GM19395 (cell line): ENCODE measurements at regions not wholly inside any gene's neighbourhood (a gene's known extent, or its start where the extent isn't known, plus 50 kb on each side); places are given as distances from the start of the nearest gene placed in this dataset.

Experiments used
- ATAC-seq: cut with Tn5 transposase; IDR thresholded peaks from one replicate; pipeline ENCODE4 v1.9.1; 2021; ENCODE audit warnings: mild to moderate bottlenecking, moderate library complexity; ENCODE audit not compliant: unreplicated experiment

DNA sequence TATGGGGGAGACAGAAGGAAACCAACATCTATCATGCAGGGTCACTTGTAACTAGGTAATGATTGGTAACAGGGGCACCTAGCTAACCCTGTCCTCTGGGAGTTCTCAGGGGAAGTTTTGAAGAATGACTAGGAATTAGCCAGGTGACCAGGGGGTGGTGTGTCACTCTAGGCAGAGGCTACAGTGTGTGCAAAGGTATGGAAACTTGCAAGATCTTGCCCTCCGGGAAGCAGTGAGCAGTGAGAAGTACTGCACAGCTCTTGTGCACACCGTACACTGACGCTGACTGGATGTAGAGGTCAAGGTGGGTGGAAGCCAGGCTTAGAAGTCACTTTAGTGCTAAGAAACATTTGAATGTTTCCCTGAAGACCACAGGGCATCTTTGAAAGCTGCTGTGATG lies 62.9 kb upstream of the LMO4 start:
- ATAC-seq, result no peak

GRCh38 chr1:87268111-87268510 lies 60.6 kb upstream of the LMO4 start:
- ATAC-seq, result no peak

DNA sequence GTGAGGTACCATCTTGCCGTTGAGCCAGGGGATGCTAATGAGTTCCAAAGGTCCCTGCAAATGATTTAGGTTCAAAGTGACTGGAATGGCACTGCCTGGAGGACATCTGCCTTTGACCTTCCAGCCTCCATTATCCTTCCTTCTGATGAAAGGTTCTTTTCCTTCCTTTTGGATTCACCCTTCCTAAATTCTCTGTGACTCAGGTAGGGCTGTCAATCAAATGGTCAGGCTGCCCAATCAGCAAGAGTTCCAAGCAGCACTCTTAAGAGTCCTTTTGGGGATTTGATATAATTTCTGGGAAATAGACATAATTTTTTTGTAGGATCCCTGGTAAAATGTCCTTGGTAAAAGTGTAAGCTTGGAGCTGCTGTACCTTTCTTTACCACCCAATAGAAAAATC lies 58.8 kb upstream of the LMO4 start:
- no peak for ATAC-seq

DNA sequence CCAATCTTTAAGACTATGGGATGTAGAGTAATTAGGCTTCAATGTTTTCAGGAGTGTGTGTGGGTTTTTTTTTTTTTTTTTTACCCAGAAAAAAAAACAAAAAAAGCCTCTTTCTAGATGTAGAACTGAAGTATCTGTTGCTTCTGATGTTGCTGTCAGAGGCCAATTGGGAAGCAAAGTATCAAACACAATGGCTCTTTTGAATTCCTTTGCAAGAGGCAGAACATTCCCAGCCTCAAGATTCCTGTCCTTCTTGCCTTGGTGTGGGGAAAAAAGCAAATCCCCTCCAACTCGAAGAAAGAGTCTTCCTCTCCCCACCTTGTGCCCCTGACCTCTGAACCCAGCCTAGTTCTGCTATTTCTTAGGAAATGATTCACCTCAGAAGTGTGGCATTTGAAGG lies 55.4 kb upstream of the LMO4 start:
- ATAC-seq, result no peak

DNA sequence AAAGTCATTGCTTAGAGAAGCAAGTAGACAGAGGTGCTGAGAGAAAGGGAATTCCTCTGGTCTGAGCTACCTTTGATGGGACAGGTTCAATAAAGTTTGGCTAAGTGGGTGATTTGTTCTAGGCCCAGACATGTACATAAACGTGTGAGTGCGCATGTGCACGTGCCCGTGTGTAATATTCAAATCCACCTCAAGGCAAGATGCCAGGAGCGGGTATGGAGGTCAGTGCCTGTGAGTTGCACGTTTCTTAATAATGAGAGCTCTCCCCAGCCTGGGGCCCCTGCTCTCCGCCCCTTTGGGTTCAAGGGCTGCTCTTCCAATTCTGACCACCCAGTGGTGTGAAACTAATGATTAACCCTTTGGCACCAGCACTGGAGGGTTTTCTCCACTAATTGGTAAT lies 53.8 kb upstream of the LMO4 start:
- no peak for ATAC-seq

- no peak for ATAC-seq
Measured at GRCh38 chr1:87278825-87279535, 49.7 kb upstream of the LMO4 start.
